ENCODE measurements at regions not wholly inside any gene's neighbourhood (a gene's known extent, or its start where the extent isn't known, plus 50 kb on each side); places are given as distances from the start of the nearest gene placed in this dataset.

DNA sequence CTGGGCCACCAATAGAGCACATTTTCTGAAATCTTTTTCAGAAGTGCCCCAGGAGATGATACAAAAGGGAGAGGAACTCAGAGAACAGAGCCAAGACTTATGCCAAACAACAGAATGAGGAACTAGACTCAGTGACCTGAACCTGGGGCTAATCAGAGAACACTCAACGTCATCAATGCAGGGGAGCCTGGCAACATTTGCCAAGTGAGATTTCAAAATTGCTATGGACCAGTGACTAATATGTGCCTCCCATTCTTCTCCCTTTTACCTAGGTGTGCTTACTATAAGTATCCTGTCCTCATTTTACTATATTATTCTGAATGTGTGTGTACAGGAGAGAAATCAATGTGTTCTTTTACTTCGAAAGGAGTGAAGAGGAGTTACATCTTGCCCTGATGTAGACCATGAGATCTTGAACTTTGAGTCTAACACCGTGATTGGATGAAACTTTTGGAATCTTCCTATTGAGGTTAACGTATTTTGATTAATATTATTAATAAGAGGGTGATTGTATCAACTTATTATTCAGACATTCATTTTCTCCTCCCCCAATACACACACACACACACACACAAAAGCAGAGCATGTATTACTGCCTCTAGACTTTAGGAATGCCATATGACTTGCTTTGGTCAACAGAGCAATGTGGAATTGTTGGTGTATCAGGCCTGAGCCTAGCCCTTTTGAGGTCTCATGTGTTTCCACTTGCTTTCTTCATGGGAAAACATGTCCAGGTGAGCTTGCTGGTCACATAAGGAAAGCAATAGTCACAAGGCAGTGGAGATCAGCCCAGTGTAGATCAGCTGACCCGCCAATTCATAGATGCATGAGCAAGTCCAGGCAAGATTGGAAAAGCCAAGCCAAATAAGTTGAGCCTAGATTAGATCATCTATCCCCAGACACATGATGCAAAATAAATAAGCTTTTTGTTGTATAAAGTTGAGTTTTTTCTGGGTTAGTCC, 80.3 kb upstream of the ETS2 start:
- no TSS peak for BruUV-seq (replicated peaks)
- FAIRE-seq = no peak

More for the DNA sequence above, 80.3 kb upstream of the ETS2 start:
- Histone ChIP-seq H3K9ac (ENCODE audit: insufficient read depth, low read depth, low read length) (no peak overlapping the region), H2AFZ (ENCODE audit: low read length) (no peak overlapping the region), H3K27ac (ENCODE audit: extremely low read length, insufficient read depth, low read length) (no peak overlapping the region), H3K4me1 (ENCODE audit: insufficient read depth, low read length) (peaks cover 13% of the 10 kb centered on the region; the same call in 1 of the 2 replicates), H3K36me3 (replicated peaks in 1 of 2; ENCODE audit: control insufficient read depth in 1 of 2, insufficient read depth in 2 of 2, low read length in 2 of 2) (no peaks in the 10 kb centered on the region), H3K4me3 (replicated peaks in 1 of 3; ENCODE audit: insufficient read depth in 1 of 3, low read depth in 2 of 3, low read length in 3 of 3) (no peak overlapping the region), H4K20me1 (ENCODE audit: insufficient read depth, low read length) (no peaks in the 10 kb centered on the region), H3K79me2 (ENCODE audit: insufficient read depth, low read length) (no peaks in the 10 kb centered on the region), H3K27me3 (ENCODE audit: control insufficient read depth in 1 of 2, insufficient read depth in 2 of 2, low read length in 2 of 2) (peaks cover 2 to 14% of the 10 kb centered on the region in 2 experiments; a peak in 3 of 5 replicates), H3K9me3 (ENCODE audit: low read length) (peaks cover 15% of the 10 kb centered on the region), H3K4me2 (ENCODE audit: low read depth, low read length) (no peak overlapping the region)
- ATAC-seq (no peak), DNase-seq (ENCODE audit: low spot score) (no peak)
- intact Hi-C loops (cut with micrococcal nuclease; ENCODE audit: unreplicated experiment) (no loop called here), in situ Hi-C loops (cut with HindIII; ENCODE audit: extremely low pct_ligation_motif_present, low pct_unique_long_range_greater_than_20kb) (no loop called here)
- ChIA-PET POLR2A (no interaction called here), CTCF (ENCODE audit: low intra/inter-chr PET ratio, low total read pairs) (no interaction called here)
- no peak for TF ChIP-seq BATF2 (CRISPR knock-in tag; IDR thresholded peaks at IDR 0.05)
- TF ChIP-seq RFX5 (IDR thresholded peaks at IDR 0.05; ENCODE audit: low read depth, low read length) = no peak
- TF ChIP-seq KMT2A (CRISPR knock-in tag; IDR thresholded peaks at IDR 0.05) = no peak
- TF ChIP-seq, protein P1, sequence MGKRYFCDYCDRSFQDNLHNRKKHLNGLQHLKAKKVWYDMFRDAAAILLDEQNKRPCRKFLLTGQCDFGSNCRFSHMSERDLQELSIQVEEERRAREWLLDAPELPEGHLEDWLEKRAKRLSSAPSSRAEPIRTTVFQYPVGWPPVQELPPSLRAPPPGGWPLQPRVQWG (CRISPR knock-in tag; IDR thresholded peaks at IDR 0.05; ENCODE audit: borderline replicate concordance, low read depth) = no peak
- no peak for TF ChIP-seq ISL2 (CRISPR knock-in tag; IDR thresholded peaks at IDR 0.05)
- TF ChIP-seq CAMTA2 (CRISPR knock-in tag; IDR thresholded peaks at IDR 0.05; ENCODE audit: borderline replicate concordance) = no peak
- TF ChIP-seq, protein P2, sequence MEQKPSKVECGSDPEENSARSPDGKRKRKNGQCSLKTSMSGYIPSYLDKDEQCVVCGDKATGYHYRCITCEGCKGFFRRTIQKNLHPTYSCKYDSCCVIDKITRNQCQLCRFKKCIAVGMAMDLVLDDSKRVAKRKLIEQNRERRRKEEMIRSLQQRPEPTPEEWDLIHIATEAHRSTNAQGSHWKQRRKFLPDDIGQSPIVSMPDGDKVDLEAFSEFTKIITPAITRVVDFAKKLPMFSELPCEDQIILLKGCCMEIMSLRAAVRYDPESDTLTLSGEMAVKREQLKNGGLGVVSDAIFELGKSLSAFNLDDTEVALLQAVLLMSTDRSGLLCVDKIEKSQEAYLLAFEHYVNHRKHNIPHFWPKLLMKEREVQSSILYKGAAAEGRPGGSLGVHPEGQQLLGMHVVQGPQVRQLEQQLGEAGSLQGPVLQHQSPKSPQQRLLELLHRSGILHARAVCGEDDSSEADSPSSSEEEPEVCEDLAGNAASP (CRISPR knock-in tag; IDR thresholded peaks at IDR 0.05; ENCODE audit: borderline replicate concordance) = no peak
- TF ChIP-seq FOXC1 (CRISPR knock-in tag; IDR thresholded peaks at IDR 0.05; ENCODE audit: borderline replicate concordance) = no peak
- TF ChIP-seq HMG20A (CRISPR knock-in tag; IDR thresholded peaks at IDR 0.05; ENCODE audit: borderline replicate concordance) = no peak
- 7% methylated on average over 5 of the region's 5 CpGs for WGBS (ENCODE audit: low lambda C conversion rate)
